Ovary (tissue), 7 donors: ENCODE measurements at regions not wholly inside any gene's neighbourhood (a gene's known extent, or its start where the extent isn't known, plus 50 kb on each side); places are given as distances from the start of the nearest gene placed in this dataset.

Experiments used
- DNase-seq, 5 donors: peaks; one replicate each; pipeline ENCODE4 v3.0.0-alpha.2; 2019 to 2020
- H3K27ac ChIP-seq, 2 donors: fragments of 200-600 bp; one replicate each; pipeline versions ENCODE4 v1.5.1 to v1.8.0; 2019 to 2022
- H3K27me3 ChIP-seq: fragments of 200-600 bp; one replicate; pipeline ENCODE4 v1.8.0; 2022
- H3K36me3 ChIP-seq: fragments of 200-600 bp; sonication (generic); one replicate; pipeline ENCODE4 v1.5.1; 2019
- H3K4me1 ChIP-seq: one replicate; pipeline ENCODE4 v1.8.1; 2013; ENCODE audit warnings: mild to moderate bottlenecking, moderate library complexity; ENCODE audit not compliant: insufficient read depth
- H3K4me3 ChIP-seq: fragments of 200-600 bp; sonication (generic); one replicate; pipeline ENCODE4 v1.5.1; 2017
- H3K9me3 ChIP-seq, 2 donors: fragments of 200-600 bp in 1 of 2; sonication (generic) in 1 of 2; one replicate each; pipeline versions ENCODE4 v1.5.1 to v1.8.1; 2013 to 2019; ENCODE audit warnings: mild to moderate bottlenecking in 1 of 2, moderate library complexity in 1 of 2
- EP300 ChIP-seq: sonication (generic); formaldehyde crosslinking; IDR thresholded peaks from one replicate; pipeline ENCODE4 v1.6.1; 2017; ENCODE audit warnings: antibody characterized with exemption
- POLR2A ChIP-seq: fragments of 450-650 bp; IDR thresholded peaks from one replicate; pipeline ENCODE4 v1.6.1; 2017; ENCODE audit warnings: antibody characterized with exemption, mild to moderate bottlenecking, moderate library complexity
- WGBS, 3 donors: extraction: QIAGEN DNeasy Blood & Tissue Kit in 1 of 3; methylation state at CpG; one replicate each; pipeline versions ENCODE4 v1.1.5 to v1.1.7; 2013 to 2017; 5-methylcytosine and 5-hydroxymethylcytosine counted together
- intact Hi-C, 4 donors: fragments of 100-400 bp; cut with DNase I; formaldehyde crosslinking; loops; one replicate each; pipeline versions ENCODE4 v1.11.0 to v1.15.1; 2022 to 2023
- TF ChIP-seq, protein P1 (sequence below), 3 donors: fragments of 450-650 bp in 2 of 3; fragments of 200-600 bp in 1 of 3; IDR thresholded peaks; one replicate each; pipeline versions ENCODE4 v1.5.1 to v1.8.0; 2016 to 2022; ENCODE audit warnings: antibody characterized with exemption in 3 of 3, mild to moderate bottlenecking in 1 of 3
- donor health status: DM: no; HTN: no; CAD: no; lungs with moderate emphysema.
- donor health status: DM: no; HTN: no; CAD: no.
- donor health status: Bipolar disorder and iron deficiency.
- donor health status: DM: no; HTN: no; CAD: no.
- donor health status: DM: yes; HTN: yes; CAD: no.

DNA sequence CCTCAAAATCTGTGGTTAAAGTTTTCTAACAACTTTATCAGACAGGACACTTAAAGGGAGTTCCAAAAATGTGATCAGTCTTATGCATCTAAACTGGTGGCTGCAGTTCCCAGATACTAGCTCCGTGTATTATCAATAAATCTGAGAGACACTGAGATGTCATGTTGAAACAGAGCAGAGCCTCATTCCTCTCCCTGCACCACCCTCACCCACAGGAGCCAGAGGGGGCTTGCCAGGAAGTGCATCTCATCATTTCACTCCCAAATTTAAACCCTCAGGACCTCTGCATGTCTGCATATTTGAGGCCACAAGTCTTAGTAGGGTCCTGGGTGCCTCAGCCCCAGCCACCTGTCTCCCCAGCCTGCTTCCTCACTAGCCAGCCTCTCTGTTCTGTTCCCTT lies 167.4 kb upstream of the NTM start:
- no peak for DNase-seq
- TF ChIP-seq, protein P1, sequence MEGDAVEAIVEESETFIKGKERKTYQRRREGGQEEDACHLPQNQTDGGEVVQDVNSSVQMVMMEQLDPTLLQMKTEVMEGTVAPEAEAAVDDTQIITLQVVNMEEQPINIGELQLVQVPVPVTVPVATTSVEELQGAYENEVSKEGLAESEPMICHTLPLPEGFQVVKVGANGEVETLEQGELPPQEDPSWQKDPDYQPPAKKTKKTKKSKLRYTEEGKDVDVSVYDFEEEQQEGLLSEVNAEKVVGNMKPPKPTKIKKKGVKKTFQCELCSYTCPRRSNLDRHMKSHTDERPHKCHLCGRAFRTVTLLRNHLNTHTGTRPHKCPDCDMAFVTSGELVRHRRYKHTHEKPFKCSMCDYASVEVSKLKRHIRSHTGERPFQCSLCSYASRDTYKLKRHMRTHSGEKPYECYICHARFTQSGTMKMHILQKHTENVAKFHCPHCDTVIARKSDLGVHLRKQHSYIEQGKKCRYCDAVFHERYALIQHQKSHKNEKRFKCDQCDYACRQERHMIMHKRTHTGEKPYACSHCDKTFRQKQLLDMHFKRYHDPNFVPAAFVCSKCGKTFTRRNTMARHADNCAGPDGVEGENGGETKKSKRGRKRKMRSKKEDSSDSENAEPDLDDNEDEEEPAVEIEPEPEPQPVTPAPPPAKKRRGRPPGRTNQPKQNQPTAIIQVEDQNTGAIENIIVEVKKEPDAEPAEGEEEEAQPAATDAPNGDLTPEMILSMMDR (IDR thresholded peaks at IDR 0.05) = no peak
- TF ChIP-seq EP300 = no peak
- no peak for TF ChIP-seq POLR2A
- no peak overlapping the region for H3K4me3 ChIP-seq
- H3K27ac ChIP-seq = no peak overlapping the region
- no peaks in the 10 kb centered on the region for H3K27me3 ChIP-seq
- no peaks in the 10 kb centered on the region for H3K4me1 ChIP-seq
- intact Hi-C loops = no loop called here
- WGBS, 3 donors = 26 to 53% (median 45%) methylated on average over 1 of the region's 1 CpG
- no peaks in the 10 kb centered on the region for H3K36me3 ChIP-seq
- H3K9me3 ChIP-seq = no peaks in the 10 kb centered on the region

DNA sequence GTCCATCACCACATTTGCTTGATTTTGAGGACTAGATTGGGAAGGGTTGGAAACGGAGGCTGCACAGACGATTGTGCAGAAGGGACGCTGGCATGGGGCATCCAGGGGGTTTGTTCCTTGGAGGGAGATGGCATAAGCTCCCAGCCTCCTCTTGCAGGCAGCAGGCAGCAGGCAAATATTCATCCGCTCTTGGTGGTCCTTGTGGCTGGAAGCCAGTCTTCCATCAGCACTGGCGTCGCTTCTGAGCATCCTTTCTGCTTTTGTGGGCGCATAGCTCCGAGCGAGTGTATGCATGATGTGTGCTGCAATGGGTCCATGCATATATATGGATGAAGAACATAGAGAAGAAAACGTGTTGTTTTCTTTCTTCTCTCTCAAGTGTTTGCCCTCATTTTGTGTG lies 166.1 kb upstream of the NTM start:
- no peaks in the 10 kb centered on the region for H3K36me3 ChIP-seq
- H3K4me1 ChIP-seq = no peaks in the 10 kb centered on the region
- H3K27me3 ChIP-seq = no peaks in the 10 kb centered on the region
- no peaks in the 10 kb centered on the region for H3K9me3 ChIP-seq
- no peak for DNase-seq
- intact Hi-C loops = no loop called here
- no peak overlapping the region for H3K27ac ChIP-seq
- WGBS, 3 donors = 90 to 91% (median 90%) methylated on average over 10 of the region's 10 CpGs
- TF ChIP-seq EP300 (no peak), POLR2A (no peak)
- TF ChIP-seq, protein P1 (IDR thresholded peaks at IDR 0.05) = no peak
- H3K4me3 ChIP-seq = no peak overlapping the region

DNA sequence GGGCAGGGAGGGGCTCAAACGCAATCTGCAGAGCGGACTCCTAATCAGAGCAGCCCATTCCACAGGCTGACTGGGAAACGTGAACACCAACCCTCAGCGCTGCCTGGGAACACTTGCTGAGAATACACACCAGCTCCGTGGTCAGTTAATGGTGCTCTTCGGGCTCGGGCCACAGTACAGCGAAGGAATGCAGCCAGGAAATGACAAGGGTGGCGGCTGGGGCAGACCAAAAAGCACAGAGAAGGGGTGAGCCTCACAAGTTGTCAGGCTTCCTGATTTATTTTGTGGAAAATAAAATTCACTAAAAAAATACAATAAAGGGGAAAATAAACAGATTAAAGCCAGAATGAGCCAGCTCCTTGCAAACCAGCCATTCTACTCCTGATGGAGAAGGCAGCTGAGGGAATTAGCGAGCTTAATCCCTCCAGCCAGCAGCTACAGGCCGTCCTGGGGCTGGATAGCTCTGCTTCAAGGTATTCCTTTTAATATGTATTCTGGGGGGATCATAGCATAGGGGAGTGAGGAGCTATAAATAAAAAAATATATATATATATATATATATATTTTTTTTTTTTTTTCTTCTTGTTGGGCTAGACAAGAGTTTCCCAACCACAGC lies 165.5 kb upstream of the NTM start:
- H3K36me3 ChIP-seq = no peaks in the 10 kb centered on the region
- TF ChIP-seq, protein P1 (IDR thresholded peaks at IDR 0.05) = no peak
- TF ChIP-seq POLR2A (no peak), EP300 (no peak)
- no peaks in the 10 kb centered on the region for H3K4me1 ChIP-seq
- H3K27me3 ChIP-seq = no peaks in the 10 kb centered on the region
- H3K27ac ChIP-seq = no peak overlapping the region
- WGBS, 3 donors = 67 to 72% (median 71%) methylated on average over 11 of the region's 11 CpGs
- no peaks in the 10 kb centered on the region for H3K9me3 ChIP-seq
- intact Hi-C loops = no loop called here
- H3K4me3 ChIP-seq = no peak overlapping the region
- DNase-seq = no peak

DNA sequence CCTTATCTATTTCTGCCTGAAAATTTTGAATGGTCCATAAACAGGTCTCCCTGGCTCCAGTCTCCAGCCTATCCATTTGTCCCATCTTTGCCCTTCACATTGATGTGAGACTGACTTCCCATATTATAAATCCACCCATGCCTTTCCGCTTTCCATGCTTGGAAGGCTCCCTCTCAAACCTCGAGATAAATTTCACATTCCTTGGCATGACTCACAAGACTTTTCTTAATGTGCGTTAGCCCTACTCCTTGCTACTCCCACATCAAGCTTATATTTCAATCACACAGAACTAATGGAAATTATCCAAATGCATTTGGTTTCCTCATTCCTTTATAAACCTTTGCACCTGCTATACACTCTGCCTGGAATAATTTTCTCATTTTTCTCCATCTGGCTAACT lies 163.7 kb upstream of the NTM start:
- Histone ChIP-seq H3K4me1 (no peaks in the 10 kb centered on the region), H3K27ac (no peak overlapping the region), H3K4me3 (no peak overlapping the region), H3K36me3 (no peaks in the 10 kb centered on the region), H3K9me3 (no peaks in the 10 kb centered on the region), H3K27me3 (no peaks in the 10 kb centered on the region)
- no peak for DNase-seq
- TF ChIP-seq, protein P1 (IDR thresholded peaks at IDR 0.05) = no peak
- TF ChIP-seq POLR2A (no peak), EP300 (no peak)
- WGBS, 3 donors = 19 to 25% (median 21%) methylated on average over 3 of the region's 3 CpGs
- intact Hi-C loops = no loop called here
